CD14-positive monocyte (primary cell): ENCODE measurements at regions not wholly inside any gene's neighbourhood (a gene's known extent, or its start where the extent isn't known, plus 50 kb on each side); places are given as distances from the start of the nearest gene placed in this dataset.
A peak's percentile ranks its signal among the peaks of the same experiment; 100 is the strongest.

Experiments used
- DNase-seq, 3 donors: peaks; one replicate each; pipeline ENCODE4 v3.0.0-alpha.2; 2011 to 2022
- H2AFZ ChIP-seq: 2 replicates; pipeline ENCODE4 v1.6.0; 2012; ENCODE audit warnings: mild to moderate bottlenecking, low read depth, low read length, inconsistent platforms; ENCODE audit not compliant: insufficient read depth, poor library complexity, severe bottlenecking
- H3K27ac ChIP-seq, 2 donors: 1 replicate in 1 of 2; 2 replicates in 1 of 2; pipeline ENCODE4 v1.5.1; 2012 to 2013; ENCODE audit warnings: low read length in 2 of 2, control low read depth in 1 of 2, inconsistent platforms in 1 of 2, low read depth in 1 of 2, mild to moderate bottlenecking in 1 of 2
- H3K27me3 ChIP-seq, 2 donors: one replicate each; pipeline versions ENCODE4 v1.6.0 to v1.6.1; 2011 to 2013; ENCODE audit warnings: low read length in 2 of 2; ENCODE audit not compliant: control insufficient read depth in 2 of 2, insufficient read depth in 2 of 2
- H3K36me3 ChIP-seq, 2 donors: replicated peaks in 1 of 2; 1 replicate in 1 of 2; 2 replicates in 1 of 2; pipeline versions ENCODE4 v1.5.1 to v1.6.1; 2012 to 2013; ENCODE audit warnings: low read length in 2 of 2, control low read depth in 1 of 2, inconsistent platforms in 1 of 2, mild to moderate bottlenecking in 1 of 2; ENCODE audit not compliant: insufficient read depth in 2 of 2, control insufficient read depth in 1 of 2
- H3K4me1 ChIP-seq, 2 donors: 1 replicate in 1 of 2; 2 replicates in 1 of 2; pipeline versions ENCODE4 v1.5.1 to v1.6.1; 2012 to 2013; ENCODE audit warnings: low read length in 2 of 2, control low read depth in 1 of 2, inconsistent platforms in 1 of 2, mild to moderate bottlenecking in 1 of 2, moderate library complexity in 1 of 2; ENCODE audit not compliant: insufficient read depth in 2 of 2, control insufficient read depth in 1 of 2
- H3K4me2 ChIP-seq: replicated peaks from 2 replicates; pipeline ENCODE3; 2012; ENCODE audit warnings: low read length, moderate library complexity, mild to moderate bottlenecking; ENCODE audit not compliant: poor library complexity, severe bottlenecking; ENCODE audit errors: extremely low read depth
- H3K4me3 ChIP-seq, 3 experiments: fragments of 200-600 bp in 1 of 3; sonication (generic) in 1 of 3; replicated peaks in 1 of 3; 1 replicate in 2 of 3; 2 replicates in 1 of 3; pipeline ENCODE4 v1.5.1; 2011 to 2013; ENCODE audit warnings: low read length in 3 of 3, mild to moderate bottlenecking in 3 of 3, control low read depth in 2 of 3, low read depth in 2 of 3, inconsistent platforms in 1 of 3, moderate library complexity in 1 of 3
- H3K79me2 ChIP-seq: 2 replicates; pipeline ENCODE4 v1.6.0; 2012; ENCODE audit warnings: mild to moderate bottlenecking, control low read depth, inconsistent platforms, low read length, moderate library complexity; ENCODE audit not compliant: insufficient read depth
- H3K9ac ChIP-seq: 2 replicates; pipeline ENCODE4 v1.6.0; 2017; ENCODE audit warnings: low read length, mild to moderate bottlenecking; ENCODE audit not compliant: insufficient read depth, poor library complexity, severe bottlenecking
- H3K9me3 ChIP-seq, 2 donors: replicated peaks in 1 of 2; 1 replicate in 1 of 2; 2 replicates in 1 of 2; pipeline versions ENCODE4 v1.5.1 to v1.6.1; 2012 to 2013; ENCODE audit warnings: low read length in 2 of 2, control low read depth in 1 of 2; ENCODE audit not compliant: control insufficient read depth in 1 of 2, insufficient read depth in 1 of 2
- H4K20me1 ChIP-seq: 2 replicates; pipeline ENCODE4 v1.6.0; 2012; ENCODE audit warnings: mild to moderate bottlenecking, low read length, control low read depth, moderate library complexity; ENCODE audit not compliant: insufficient read depth
- H3K27ac Mint-ChIP-seq, 7 donors: one replicate each; pipeline ENCODE4 v1.8.0; 2020; ENCODE audit warnings: mild to moderate bottlenecking in 7 of 7, mixed read lengths in 7 of 7, moderate library complexity in 6 of 7, inconsistent platforms in 2 of 7
- H3K27me3 Mint-ChIP-seq, 3 donors: one replicate each; pipeline ENCODE4 v1.8.0; 2021 to 2022; ENCODE audit warnings: low read depth in 3 of 3, mild to moderate bottlenecking in 3 of 3, mixed read lengths in 3 of 3, moderate library complexity in 3 of 3, inconsistent platforms in 1 of 3
- H3K36me3 Mint-ChIP-seq, 2 donors: one replicate each; pipeline ENCODE4 v1.8.0; 2020; ENCODE audit warnings: mixed read lengths in 2 of 2, inconsistent platforms in 1 of 2, mild to moderate bottlenecking in 1 of 2
- H3K4me1 Mint-ChIP-seq: one replicate; pipeline ENCODE4 v1.8.0; 2020; ENCODE audit warnings: mild to moderate bottlenecking, mixed read lengths
- H3K4me3 Mint-ChIP-seq, 2 donors: one replicate each; pipeline ENCODE4 v1.8.0; 2020; ENCODE audit warnings: mild to moderate bottlenecking in 2 of 2, mixed read lengths in 2 of 2, moderate library complexity in 1 of 2
- H3K9me3 Mint-ChIP-seq, 7 donors: one replicate each; pipeline ENCODE4 v1.8.0; 2020 to 2022; ENCODE audit warnings: mixed read lengths in 7 of 7, mild to moderate bottlenecking in 6 of 7, moderate library complexity in 6 of 7, inconsistent platforms in 2 of 7
- WGBS: methylation state at CpG from one replicate; pipeline ENCODE4 v1.1.5; 2013; ENCODE audit warnings: missing lambda C conversion rate; ENCODE audit not compliant: insufficient coverage; 5-methylcytosine and 5-hydroxymethylcytosine counted together
- intact Hi-C, 2 donors: fragments of 100-400 bp; cut with micrococcal nuclease; formaldehyde crosslinking; loops; one replicate each; pipeline versions ENCODE4 v1.15.0 to v1.15.1; 2023
- TF ChIP-seq, protein P1 (sequence below): fragments of 200-600 bp; IDR thresholded peaks from one replicate; pipeline ENCODE4 v1.8.0; 2022; ENCODE audit warnings: antibody characterized with exemption, mild to moderate bottlenecking

GRCh38 chr2:121075006-121075551, 209.9 kb downstream of the TFCP2L1 start:
- Histone ChIP-seq H3K4me3 (no peak overlapping the region), H3K9me3 (no peaks in the 10 kb centered on the region), H3K4me1 (no peaks in the 10 kb centered on the region), H3K27ac (no peak overlapping the region), H3K36me3 (no peaks in the 10 kb centered on the region), H3K9ac (no peak overlapping the region), H4K20me1 (no peaks in the 10 kb centered on the region), H3K79me2 (no peaks in the 10 kb centered on the region), H2AFZ (no peak overlapping the region), H3K4me2 (no peak overlapping the region), H3K27me3 (peaks cover 0 to 21% of the 10 kb centered on the region in 2 donors)
- 13% methylated on average over 12 of the region's 14 CpGs for WGBS
- Mint-ChIP-seq H3K4me3 (peak overlapping the region in 1 of 2 donors; percentile 57), H3K27ac (no peak overlapping the region), H3K9me3 (peaks cover 0 to 1% (median 0%) of the 10 kb centered on the region in 7 donors), H3K4me1 (peaks cover 2% of the 10 kb centered on the region), H3K36me3 (no peaks in the 10 kb centered on the region), H3K27me3 (peaks cover 38 to 45% (median 40%) of the 10 kb centered on the region in 3 donors)
- DNase-seq: peak; percentile 4 to 48 (median 13)
- TF ChIP-seq, protein P1, sequence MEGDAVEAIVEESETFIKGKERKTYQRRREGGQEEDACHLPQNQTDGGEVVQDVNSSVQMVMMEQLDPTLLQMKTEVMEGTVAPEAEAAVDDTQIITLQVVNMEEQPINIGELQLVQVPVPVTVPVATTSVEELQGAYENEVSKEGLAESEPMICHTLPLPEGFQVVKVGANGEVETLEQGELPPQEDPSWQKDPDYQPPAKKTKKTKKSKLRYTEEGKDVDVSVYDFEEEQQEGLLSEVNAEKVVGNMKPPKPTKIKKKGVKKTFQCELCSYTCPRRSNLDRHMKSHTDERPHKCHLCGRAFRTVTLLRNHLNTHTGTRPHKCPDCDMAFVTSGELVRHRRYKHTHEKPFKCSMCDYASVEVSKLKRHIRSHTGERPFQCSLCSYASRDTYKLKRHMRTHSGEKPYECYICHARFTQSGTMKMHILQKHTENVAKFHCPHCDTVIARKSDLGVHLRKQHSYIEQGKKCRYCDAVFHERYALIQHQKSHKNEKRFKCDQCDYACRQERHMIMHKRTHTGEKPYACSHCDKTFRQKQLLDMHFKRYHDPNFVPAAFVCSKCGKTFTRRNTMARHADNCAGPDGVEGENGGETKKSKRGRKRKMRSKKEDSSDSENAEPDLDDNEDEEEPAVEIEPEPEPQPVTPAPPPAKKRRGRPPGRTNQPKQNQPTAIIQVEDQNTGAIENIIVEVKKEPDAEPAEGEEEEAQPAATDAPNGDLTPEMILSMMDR: no peak
- intact Hi-C loops: no loop called here

DNA sequence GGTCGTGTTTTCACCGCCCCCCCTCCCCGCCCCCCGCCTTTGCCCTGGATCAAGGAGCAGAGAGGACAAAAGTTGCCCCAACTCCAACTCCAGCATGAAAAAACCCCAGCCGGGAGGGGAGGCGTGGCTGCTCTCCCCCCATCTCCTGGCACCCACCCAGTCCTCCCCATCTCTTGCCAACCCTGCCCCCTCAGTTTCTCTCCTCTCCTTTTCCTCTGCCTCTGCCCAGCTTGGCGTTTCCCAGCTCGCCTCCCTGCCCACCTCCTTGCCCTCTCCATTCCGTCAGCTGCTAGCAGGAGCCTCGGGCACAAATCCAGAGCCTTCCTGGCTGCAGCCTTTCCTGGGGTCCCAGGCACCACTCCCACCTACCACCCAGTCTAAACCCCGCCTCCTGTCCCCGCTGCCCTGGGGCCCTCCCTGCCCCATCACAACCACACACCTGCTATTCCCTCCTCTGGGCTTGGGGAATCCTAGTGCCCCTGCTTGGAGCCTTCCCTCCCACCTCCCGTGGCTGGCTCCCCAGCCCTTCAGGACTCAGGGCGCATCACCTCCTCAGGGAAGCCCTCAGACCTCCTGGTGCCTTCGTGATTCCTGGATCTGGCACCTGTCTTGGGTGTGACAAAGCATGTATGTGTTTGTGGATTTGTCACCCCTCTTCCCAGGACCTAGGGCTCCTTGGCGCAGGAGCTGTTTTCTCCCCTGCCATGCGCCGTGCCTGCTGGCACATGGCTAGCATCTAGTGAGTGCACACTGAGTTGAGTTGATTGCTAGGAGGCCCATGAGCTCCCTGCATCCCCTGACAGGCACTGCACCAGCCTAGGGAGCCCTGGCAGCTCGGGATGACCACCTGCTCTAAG, 209.1 kb downstream of the TFCP2L1 start:
- H4K20me1 ChIP-seq: no peaks in the 10 kb centered on the region
- no peak for DNase-seq
- H3K27me3 ChIP-seq: peaks cover 0 to 21% of the 10 kb centered on the region in 2 donors
- H3K9ac ChIP-seq: no peak overlapping the region
- Mint-ChIP-seq H3K4me1 (peaks cover 2% of the 10 kb centered on the region), H3K9me3 (peaks cover 0 to 1% (median 0%) of the 10 kb centered on the region in 7 donors), H3K36me3 (no peaks in the 10 kb centered on the region), H3K27me3 (peaks cover 40 to 46% (median 40%) of the 10 kb centered on the region in 3 donors), H3K4me3 (peak overlapping the region in 1 of 2 donors; percentile 57), H3K27ac (no peak overlapping the region)
- no peak overlapping the region for H3K4me3 ChIP-seq
- no peaks in the 10 kb centered on the region for H3K36me3 ChIP-seq
- intact Hi-C loops: no loop called here
- 18% methylated on average over 10 of the region's 19 CpGs for WGBS
- no peak overlapping the region for H3K27ac ChIP-seq
- H3K4me1 ChIP-seq: no peaks in the 10 kb centered on the region
- no peak overlapping the region for H2AFZ ChIP-seq
- no peak overlapping the region for H3K4me2 ChIP-seq
- TF ChIP-seq, protein P1: no peak
- no peaks in the 10 kb centered on the region for H3K9me3 ChIP-seq
- no peaks in the 10 kb centered on the region for H3K79me2 ChIP-seq
